Brain microvascular endothelial cell (primary cell): ENCODE measurements at regions not wholly inside any gene's neighbourhood (a gene's known extent, or its start where the extent isn't known, plus 50 kb on each side); places are given as distances from the start of the nearest gene placed in this dataset.
"Not testable (repeated sequence)": the region's sequence is repeated elsewhere in the genome, so short reads cannot be mapped to it uniquely, and the experiment has no call there.

Experiments used
- DNase-seq: peaks from one replicate; pipeline ENCODE4 v3.0.0-alpha.2; 2020
- H3K27ac ChIP-seq: fragments of 250-450 bp; sonication (Bioruptor Pico); 2 replicates; pipeline ENCODE4 v1.5.1; 2020; ENCODE audit warnings: mild to moderate bottlenecking, moderate library complexity
- H3K27me3 ChIP-seq: fragments of 250-450 bp; sonication (Bioruptor Pico); replicated peaks from 2 replicates; pipeline ENCODE4 v1.5.1; 2020; ENCODE audit warnings: mild to moderate bottlenecking
- H3K36me3 ChIP-seq: fragments of 250-450 bp; sonication (Bioruptor Pico); replicated peaks from 2 replicates; pipeline ENCODE4 v1.5.1; 2020; ENCODE audit warnings: mild to moderate bottlenecking
- H3K4me3 ChIP-seq: 2 replicates; pipeline ENCODE4 v1.5.1; 2011; ENCODE audit warnings: low read depth, mild to moderate bottlenecking, control low read depth, low read length, moderate library complexity
- CTCF ChIP-seq: IDR thresholded peaks from 2 replicates; pipeline ENCODE4 v1.5.1; 2011; ENCODE audit warnings: low read depth, mild to moderate bottlenecking, moderate library complexity, low read length, control low read depth, inconsistent platforms; ENCODE audit errors: missing control alignments
- in situ Hi-C: cut with HindIII; loops from 2 replicates; pipeline ENCODE4 v1.10.0; 2017; ENCODE audit warnings: low sequenced_read_pairs, low pct_ligation_motif_present

- DNase-seq = no peak
- TF ChIP-seq CTCF = no peak
- Histone ChIP-seq H3K4me3 (no peak overlapping the region), H3K36me3 (no peaks in the 10 kb centered on the region), H3K27ac (peak overlapping the region; percentile 87), H3K27me3 (no peaks in the 10 kb centered on the region)
- in situ Hi-C loops = loop anchor here (25.0 kb wide), 1 partner anchor 143 kb away; no protein-coding TSS in a partner anchor
Measured at GRCh38 chr1:173268786-173269277, 61.7 kb upstream of the TNFSF4 start.

- Histone ChIP-seq H3K4me3 (no peak overlapping the region), H3K27me3 (no peaks in the 10 kb centered on the region), H3K36me3 (no peaks in the 10 kb centered on the region), H3K27ac (peak overlapping the region; percentile 87)
- in situ Hi-C loops = loop anchor here (25.0 kb wide), 1 partner anchor 143 kb away; no protein-coding TSS in a partner anchor
- TF ChIP-seq CTCF = no peak
- peak; percentile 95 for DNase-seq
Measured at GRCh38 chr1:173269490-173270230, 62.5 kb upstream of the TNFSF4 start.

GRCh38 chr1:173270243-173270642 lies 63.1 kb upstream of the TNFSF4 start:
- Histone ChIP-seq H3K4me3 (no peak overlapping the region), H3K27me3 (no peaks in the 10 kb centered on the region), H3K36me3 (no peaks in the 10 kb centered on the region), H3K27ac (peak overlapping the region; percentile 87)
- no peak for TF ChIP-seq CTCF
- DNase-seq = no peak
- in situ Hi-C loops = loop anchor here (25.0 kb wide), 1 partner anchor 142 kb away; no protein-coding TSS in a partner anchor

- H3K36me3 ChIP-seq, H3K4me3 ChIP-seq, DNase-seq, H3K27ac ChIP-seq, H3K27me3 ChIP-seq: not testable (repeated sequence)
- in situ Hi-C loops = loop anchor here (25.0 kb wide), 1 partner anchor 141 kb away; no protein-coding TSS in a partner anchor
Measured at GRCh38 chr1:173271021-173271420, 63.9 kb upstream of the TNFSF4 start.

GRCh38 chr1:173275496-173275895 lies 68.4 kb upstream of the TNFSF4 start:
- in situ Hi-C loops = no loop called here
- no peak for DNase-seq
- Histone ChIP-seq H3K4me3 (no peak overlapping the region), H3K36me3 (no peaks in the 10 kb centered on the region), H3K27me3 (no peaks in the 10 kb centered on the region), H3K27ac (no peak overlapping the region)
- TF ChIP-seq CTCF = no peak

GRCh38 chr1:173276922-173277800 lies 70.0 kb upstream of the TNFSF4 start:
- in situ Hi-C loops = no loop called here

More at GRCh38 chr1:173276922-173277800, 70.0 kb upstream of the TNFSF4 start:
- Histone ChIP-seq H3K27me3 (no peaks in the 10 kb centered on the region), H3K27ac (no peak overlapping the region), H3K36me3 (no peaks in the 10 kb centered on the region), H3K4me3 (no peak overlapping the region)
- TF ChIP-seq CTCF = no peak
- no peak for DNase-seq
